OCI-LY7 (cell line): ENCODE measurements at regions not wholly inside any gene's neighbourhood (a gene's known extent, or its start where the extent isn't known, plus 50 kb on each side); places are given as distances from the start of the nearest gene placed in this dataset.

Experiments used
- BruUV-seq: library from RNA; stranded (reverse); fragments of 400-500 nt; replicated peaks from 2 replicates; lab custom pipeline; 2021; lab: Mats Ljungman, UMichigan
- CTCF ChIA-PET: fragments of 300-600 bp; sonication (Branson Sonifier 250); formaldehyde crosslinking; loops from one replicate; lab custom pipeline; 2022; ENCODE audit warnings: antibody characterized with exemption; ENCODE audit not compliant: unreplicated experiment; lab: Charles Lee
- POLR2A ChIA-PET: fragments of 300-600 bp; sonication (Branson Sonifier 250); formaldehyde crosslinking; loops from one replicate; lab custom pipeline; 2022; ENCODE audit warnings: antibody characterized with exemption; lab: Charles Lee
- DNase-seq: peaks from one replicate; pipeline ENCODE4 v3.0.0-alpha.2; 2015; ENCODE audit warnings: low spot score
- H2AFZ ChIP-seq: fragments of 200-600 bp; sonication (generic), shearing (Covaris generic); 2 replicates; pipeline ENCODE4 v1.6.1; 2014; ENCODE audit warnings: mild to moderate bottlenecking, antibody characterized with exemption, low read length, moderate library complexity
- H3K27ac ChIP-seq: fragments of 200-600 bp; sonication (generic); 2 replicates; pipeline ENCODE4 v1.5.1; 2014; ENCODE audit warnings: mixed run types, low read depth, mild to moderate bottlenecking, moderate library complexity, low read length, inconsistent platforms; ENCODE audit not compliant: poor library complexity, severe bottlenecking
- H3K36me3 ChIP-seq: fragments of 200-600 bp; sonication (generic); 2 replicates; pipeline ENCODE4 v1.6.1; 2014; ENCODE audit warnings: mild to moderate bottlenecking, antibody characterized with exemption, low read length, moderate library complexity, mixed read lengths; ENCODE audit not compliant: insufficient read depth
- H3K4me1 ChIP-seq: fragments of 200-600 bp; sonication (generic); 2 replicates; pipeline ENCODE4 v1.5.1; 2014; ENCODE audit warnings: mild to moderate bottlenecking, low read length; ENCODE audit not compliant: insufficient read depth, poor library complexity, severe bottlenecking
- H3K4me2 ChIP-seq: fragments of 200-600 bp; sonication (generic); 2 replicates; pipeline ENCODE4 v1.6.1; 2014; ENCODE audit warnings: mild to moderate bottlenecking, low read length
- H3K4me3 ChIP-seq: fragments of 200-600 bp; sonication (generic); 2 replicates; pipeline ENCODE4 v1.5.1; 2014; ENCODE audit warnings: mild to moderate bottlenecking, low read depth, low read length; ENCODE audit not compliant: poor library complexity, severe bottlenecking
- H3K79me2 ChIP-seq: fragments of 200-600 bp; sonication (generic); 2 replicates; pipeline ENCODE4 v1.6.1; 2016; ENCODE audit warnings: low read depth, mild to moderate bottlenecking, low read length, moderate library complexity, mixed read lengths; ENCODE audit not compliant: insufficient read depth
- H3K9me2 ChIP-seq: fragments of 200-600 bp; sonication (generic); 2 replicates; pipeline ENCODE4 v1.6.1; 2016; ENCODE audit warnings: mild to moderate bottlenecking, low read length, mixed read lengths; ENCODE audit not compliant: insufficient read depth
- H3K9me3 ChIP-seq: fragments of 200-600 bp; sonication (generic); 2 replicates; pipeline ENCODE4 v1.6.1; 2014; ENCODE audit warnings: mild to moderate bottlenecking, mixed run types, low read length, mixed read lengths
- H4K20me1 ChIP-seq: fragments of 200-600 bp; sonication (generic); 2 replicates; pipeline ENCODE4 v1.6.1; 2014; ENCODE audit warnings: mild to moderate bottlenecking, antibody characterized with exemption, low read length, moderate library complexity, mixed read lengths; ENCODE audit not compliant: insufficient read depth
- CTCF ChIP-seq: fragments of 200-600 bp; sonication (generic); conservative IDR thresholded peaks from 2 replicates; pipeline ENCODE4 v1.5.1; 2014; ENCODE audit warnings: mild to moderate bottlenecking, antibody characterized with exemption, low read length, moderate library complexity, mixed read lengths
- EZH2phosphoT487 ChIP-seq: fragments of 200-600 bp; sonication (generic); IDR thresholded peaks from 2 replicates; pipeline ENCODE4 v1.6.1; 2018; ENCODE audit warnings: low read depth, borderline replicate concordance, mild to moderate bottlenecking, mixed run types, antibody characterized with exemption, low read length, moderate library complexity, mixed read lengths
- intact Hi-C: fragments of 100-400 bp; cut with micrococcal nuclease; formaldehyde crosslinking; loops from one replicate; pipeline ENCODE4 v1.10.0; 2022; ENCODE audit not compliant: unreplicated experiment

- H3K36me3 ChIP-seq = no peaks in the 10 kb centered on the region
- no peaks in the 10 kb centered on the region for H4K20me1 ChIP-seq
- ChIA-PET POLR2A (no interaction called here), CTCF (no interaction called here)
- TF ChIP-seq CTCF (no peak), EZH2phosphoT487 (no peak)
- no peaks in the 10 kb centered on the region for H3K79me2 ChIP-seq
- H3K9me2 ChIP-seq = no peaks in the 10 kb centered on the region
- intact Hi-C loops = no loop called here
- no peak overlapping the region for H2AFZ ChIP-seq
- no peak for DNase-seq
- no peak overlapping the region for H3K27ac ChIP-seq
- no peak overlapping the region for H3K4me3 ChIP-seq
- no peak overlapping the region for H3K4me2 ChIP-seq
- no TSS peak for BruUV-seq
- no peaks in the 10 kb centered on the region for H3K9me3 ChIP-seq
- no peaks in the 10 kb centered on the region for H3K4me1 ChIP-seq
Observed at GRCh38 chr7:31284106-31284505, 56.4 kb downstream of the NEUROD6 start.

GRCh38 chr7:31271641-31272405 is 68.7 kb downstream of the NEUROD6 start:
- Histone ChIP-seq H3K4me3 (no peak overlapping the region), H3K9me2 (no peaks in the 10 kb centered on the region), H3K4me2 (no peak overlapping the region), H3K79me2 (no peaks in the 10 kb centered on the region), H2AFZ (no peak overlapping the region), H3K27ac (no peak overlapping the region), H3K9me3 (no peaks in the 10 kb centered on the region), H3K36me3 (no peaks in the 10 kb centered on the region), H4K20me1 (no peaks in the 10 kb centered on the region), H3K4me1 (no peaks in the 10 kb centered on the region)
- DNase-seq = no peak
- CTCF ChIA-PET = no interaction called here
- intact Hi-C loops = no loop called here
- POLR2A ChIA-PET = no interaction called here
- TF ChIP-seq CTCF (no peak), EZH2phosphoT487 (no peak)
- BruUV-seq = no TSS peak

- Histone ChIP-seq H3K79me2 (no peaks in the 10 kb centered on the region), H3K4me2 (no peak overlapping the region), H3K4me3 (no peak overlapping the region), H4K20me1 (no peaks in the 10 kb centered on the region), H3K36me3 (no peaks in the 10 kb centered on the region), H3K9me3 (no peaks in the 10 kb centered on the region), H3K4me1 (no peaks in the 10 kb centered on the region), H3K27ac (no peak overlapping the region), H2AFZ (no peak overlapping the region), H3K9me2 (no peaks in the 10 kb centered on the region)
- ChIA-PET CTCF (no interaction called here), POLR2A (no interaction called here)
- TF ChIP-seq EZH2phosphoT487 (no peak), CTCF (no peak)
- DNase-seq = no peak
- intact Hi-C loops = no loop called here
- no TSS peak for BruUV-seq
Observed at GRCh38 chr7:31267486-31267885, 73.0 kb downstream of the NEUROD6 start.
